DOHH2 (cell line): ENCODE measurements at regions not wholly inside any gene's neighbourhood (a gene's known extent, or its start where the extent isn't known, plus 50 kb on each side); places are given as distances from the start of the nearest gene placed in this dataset.
"Not testable (repeated sequence)": the region's sequence is repeated elsewhere in the genome, so short reads cannot be mapped to it uniquely, and the experiment has no call there.

ENCODE experiments used
- H3F3A ChIP-seq: fragments of 200-600 bp; sonication (generic), shearing (Covaris generic); 2 replicates; pipeline ENCODE4 v1.6.0; 2016; ENCODE audit warnings: antibody characterized with exemption, mild to moderate bottlenecking; ENCODE audit not compliant: control insufficient read depth, insufficient read depth
- H3K27ac ChIP-seq: fragments of 200-600 bp; sonication (generic); 2 replicates; pipeline ENCODE4 v1.5.1; 2014; ENCODE audit warnings: low read depth, mild to moderate bottlenecking, low read length, moderate library complexity
- H3K27me3 ChIP-seq: fragments of 200-600 bp; sonication (generic); 2 replicates; pipeline ENCODE4 v1.6.1; 2014; ENCODE audit warnings: mild to moderate bottlenecking, low read length, mixed read lengths; ENCODE audit not compliant: control insufficient read depth
- H3K36me3 ChIP-seq: fragments of 200-600 bp; sonication (generic); 2 replicates; pipeline ENCODE4 v1.6.1; 2014; ENCODE audit warnings: mild to moderate bottlenecking, low read length, moderate library complexity, mixed read lengths; ENCODE audit not compliant: control insufficient read depth
- H3K4me1 ChIP-seq: fragments of 200-600 bp; sonication (generic); 2 replicates; pipeline ENCODE4 v1.6.1; 2014; ENCODE audit warnings: mild to moderate bottlenecking, low read length, mixed read lengths; ENCODE audit not compliant: control insufficient read depth
- H3K4me2 ChIP-seq: fragments of 200-600 bp; sonication (generic); 2 replicates; pipeline ENCODE4 v1.6.0; 2014; ENCODE audit warnings: mild to moderate bottlenecking, low read length, moderate library complexity
- H3K4me3 ChIP-seq: fragments of 200-600 bp; sonication (generic); 2 replicates; pipeline ENCODE4 v1.5.1; 2014; ENCODE audit warnings: mild to moderate bottlenecking, low read length, mixed read lengths
- H3K79me2 ChIP-seq: fragments of 200-600 bp; sonication (generic); 2 replicates; pipeline ENCODE4 v1.6.1; 2014; ENCODE audit warnings: mild to moderate bottlenecking, low read length, mixed read lengths; ENCODE audit not compliant: control insufficient read depth
- H3K9me2 ChIP-seq: fragments of 200-600 bp; sonication (generic); replicated peaks from 2 replicates; pipeline ENCODE4 v1.6.1; 2014; ENCODE audit warnings: mild to moderate bottlenecking, low read length, mixed read lengths; ENCODE audit not compliant: control insufficient read depth
- H3K9me3 ChIP-seq: fragments of 200-600 bp; sonication (generic); 2 replicates; pipeline ENCODE4 v1.6.1; 2014; ENCODE audit warnings: antibody characterized with exemption, low read length, mixed read lengths; ENCODE audit not compliant: control insufficient read depth, insufficient read depth
- H4K20me1 ChIP-seq: fragments of 200-600 bp; sonication (generic); 2 replicates; pipeline ENCODE4 v1.6.0; 2014; ENCODE audit warnings: low read depth, mild to moderate bottlenecking, antibody characterized with exemption, low read length, moderate library complexity; ENCODE audit not compliant: control insufficient read depth, insufficient read depth
- EZH2phosphoT487 ChIP-seq: fragments of 200-600 bp; sonication (generic); IDR thresholded peaks from 2 replicates; pipeline ENCODE4 v1.6.1; 2017; ENCODE audit warnings: borderline replicate concordance, mild to moderate bottlenecking, antibody characterized with exemption, low read length, moderate library complexity, mixed read lengths
- TF ChIP-seq, protein P1 (sequence below): fragments of 200-600 bp; sonication (generic); IDR thresholded peaks from one replicate; pipeline ENCODE4 v1.5.1; 2014; ENCODE audit warnings: antibody characterized with exemption, mild to moderate bottlenecking, low read depth, low read length; ENCODE audit not compliant: poor library complexity, severe bottlenecking

- no peaks in the 10 kb centered on the region for H3K79me2 ChIP-seq
- H3K27me3 ChIP-seq = no peaks in the 10 kb centered on the region
- H3F3A ChIP-seq = no peaks in the 10 kb centered on the region
- TF ChIP-seq EZH2phosphoT487 = no peak
- TF ChIP-seq, protein P1, sequence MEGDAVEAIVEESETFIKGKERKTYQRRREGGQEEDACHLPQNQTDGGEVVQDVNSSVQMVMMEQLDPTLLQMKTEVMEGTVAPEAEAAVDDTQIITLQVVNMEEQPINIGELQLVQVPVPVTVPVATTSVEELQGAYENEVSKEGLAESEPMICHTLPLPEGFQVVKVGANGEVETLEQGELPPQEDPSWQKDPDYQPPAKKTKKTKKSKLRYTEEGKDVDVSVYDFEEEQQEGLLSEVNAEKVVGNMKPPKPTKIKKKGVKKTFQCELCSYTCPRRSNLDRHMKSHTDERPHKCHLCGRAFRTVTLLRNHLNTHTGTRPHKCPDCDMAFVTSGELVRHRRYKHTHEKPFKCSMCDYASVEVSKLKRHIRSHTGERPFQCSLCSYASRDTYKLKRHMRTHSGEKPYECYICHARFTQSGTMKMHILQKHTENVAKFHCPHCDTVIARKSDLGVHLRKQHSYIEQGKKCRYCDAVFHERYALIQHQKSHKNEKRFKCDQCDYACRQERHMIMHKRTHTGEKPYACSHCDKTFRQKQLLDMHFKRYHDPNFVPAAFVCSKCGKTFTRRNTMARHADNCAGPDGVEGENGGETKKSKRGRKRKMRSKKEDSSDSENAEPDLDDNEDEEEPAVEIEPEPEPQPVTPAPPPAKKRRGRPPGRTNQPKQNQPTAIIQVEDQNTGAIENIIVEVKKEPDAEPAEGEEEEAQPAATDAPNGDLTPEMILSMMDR = no peak
- no peaks in the 10 kb centered on the region for H3K4me1 ChIP-seq
- no peaks in the 10 kb centered on the region for H3K9me2 ChIP-seq
- no peak overlapping the region for H3K27ac ChIP-seq
- H3K4me2 ChIP-seq = no peak overlapping the region
- H4K20me1 ChIP-seq = no peaks in the 10 kb centered on the region
- no peaks in the 10 kb centered on the region for H3K36me3 ChIP-seq
- H3K4me3 ChIP-seq = no peak overlapping the region
- no peaks in the 10 kb centered on the region for H3K9me3 ChIP-seq
These were observed 220.6 kb downstream of the CDRT15L2 start for GRCh38 chr17:20800146-20800545.

GRCh38 chr17:20805751-20806150 lies 226.2 kb downstream of the CDRT15L2 start:
- TF ChIP-seq, protein P1 = no peak
- H3K4me1 ChIP-seq = no peaks in the 10 kb centered on the region
- H4K20me1 ChIP-seq = no peaks in the 10 kb centered on the region
- no peak overlapping the region for H3K27ac ChIP-seq
- no peaks in the 10 kb centered on the region for H3K36me3 ChIP-seq
- H3K9me2 ChIP-seq = no peaks in the 10 kb centered on the region
- H3K9me3 ChIP-seq = no peaks in the 10 kb centered on the region
- no peaks in the 10 kb centered on the region for H3F3A ChIP-seq
- H3K79me2 ChIP-seq = no peaks in the 10 kb centered on the region
- H3K4me3 ChIP-seq = no peak overlapping the region
- H3K27me3 ChIP-seq = no peaks in the 10 kb centered on the region
- no peak overlapping the region for H3K4me2 ChIP-seq

DNA sequence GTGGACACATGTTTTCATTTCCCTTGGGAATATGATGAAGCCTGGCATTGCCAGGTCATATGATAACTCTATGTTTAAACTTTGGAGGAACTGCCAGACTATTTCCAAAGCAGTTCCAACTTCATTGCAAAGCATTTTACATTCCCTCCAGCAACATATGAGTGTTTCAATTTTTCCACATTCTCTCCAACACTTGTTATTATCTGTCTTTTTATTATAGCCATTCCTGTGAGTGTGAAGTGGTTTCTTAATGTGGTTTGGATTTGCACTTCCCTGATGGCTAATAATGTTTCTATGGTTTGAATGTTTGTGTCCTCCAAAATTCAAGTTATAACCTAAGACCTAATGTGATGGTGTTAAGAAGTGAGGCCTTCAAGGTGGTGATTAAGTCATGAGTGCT lies 228.0 kb downstream of the CDRT15L2 start:
- H3K4me1 ChIP-seq, H3K4me2 ChIP-seq, H4K20me1 ChIP-seq, H3K9me3 ChIP-seq, H3K27me3 ChIP-seq, H3K27ac ChIP-seq, H3K36me3 ChIP-seq, H3K4me3 ChIP-seq, H3K79me2 ChIP-seq, H3F3A ChIP-seq, H3K9me2 ChIP-seq: not testable (repeated sequence)

DNA sequence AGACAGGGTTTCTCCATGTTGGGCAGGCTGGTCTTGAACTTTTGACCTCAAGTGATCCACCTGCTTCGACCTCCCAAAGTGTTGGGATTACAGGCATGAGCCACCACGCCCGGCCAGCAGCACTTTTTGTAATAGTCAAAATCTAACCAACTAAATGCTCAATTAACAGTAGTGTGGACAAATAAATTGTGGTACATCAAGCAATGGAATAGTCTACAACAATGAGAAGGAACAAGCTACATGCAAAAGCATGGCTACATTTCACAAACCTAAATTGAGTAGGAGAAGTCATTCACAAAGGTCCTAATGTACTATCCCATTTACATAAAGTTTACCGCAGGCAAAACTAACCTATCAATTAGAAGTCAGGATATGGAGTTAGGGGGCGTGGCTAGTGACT lies 227.4 kb downstream of the USP22 start:
- not testable (repeated sequence) for H3K79me2 ChIP-seq, H3K4me2 ChIP-seq, H4K20me1 ChIP-seq, H3F3A ChIP-seq, H3K4me3 ChIP-seq, H3K27me3 ChIP-seq, H3K9me2 ChIP-seq, H3K4me1 ChIP-seq, H3K36me3 ChIP-seq, H3K9me3 ChIP-seq, H3K27ac ChIP-seq
